NCI-H526 (cell line): ENCODE measurements at regions not wholly inside any gene's neighbourhood (a gene's known extent, or its start where the extent isn't known, plus 50 kb on each side); places are given as distances from the start of the nearest gene placed in this dataset.
"Not testable (repeated sequence)": the region's sequence is repeated elsewhere in the genome, so short reads cannot be mapped to it uniquely, and the experiment has no call there.

ENCODE experiments used
- DNase-seq, 2 experiments: peaks; one replicate each; lab custom pipeline; 2025; lab: John Stamatoyannopoulos, UW

GRCh38 chr5:127216143-127216542 is 74.5 kb upstream of the MEGF10 start:
- no peak for DNase-seq

GRCh38 chr5:127216898-127217675 is 73.5 kb upstream of the MEGF10 start:
- DNase-seq: no peak

GRCh38 chr5:127221936-127222335 is 68.7 kb upstream of the MEGF10 start:
- DNase-seq: not testable (repeated sequence)

- not testable (repeated sequence) for DNase-seq
Observed at GRCh38 chr5:127222571-127223156, 67.9 kb upstream of the MEGF10 start.

GRCh38 chr5:127223256-127223974 is 67.2 kb upstream of the MEGF10 start:
- DNase-seq: no peak

GRCh38 chr5:127227881-127228280 is 62.7 kb upstream of the MEGF10 start:
- no peak for DNase-seq

GRCh38 chr5:127228540-127229184 is 61.9 kb upstream of the MEGF10 start:
- DNase-seq: no peak

GRCh38 chr5:127229185-127229889 is 61.3 kb upstream of the MEGF10 start:
- DNase-seq: peak in 1 of 2 experiments; percentile 48

- no peak for DNase-seq
Observed at GRCh38 chr5:127231118-127231517, 59.5 kb upstream of the MEGF10 start.

- DNase-seq: no peak
Observed at GRCh38 chr5:127233590-127233989, 57.0 kb upstream of the MEGF10 start.

- no peak for DNase-seq
Observed at GRCh38 chr5:127235136-127235535, 55.5 kb upstream of the MEGF10 start.

GRCh38 chr5:127236254-127236653 is 54.3 kb upstream of the MEGF10 start:
- DNase-seq: no peak
